B cell (primary cell): ENCODE measurements at regions not wholly inside any gene's neighbourhood (a gene's known extent, or its start where the extent isn't known, plus 50 kb on each side); places are given as distances from the start of the nearest gene placed in this dataset.
"Not testable (repeated sequence)": the region's sequence is repeated elsewhere in the genome, so short reads cannot be mapped to it uniquely, and the experiment has no call there.

Source experiments
- EZH2 ChIP-seq: IDR thresholded peaks from 2 replicates; pipeline ENCODE4 v1.6.1; 2012; ENCODE audit warnings: borderline replicate concordance, low read depth, mild to moderate bottlenecking, moderate library complexity, low read length; ENCODE audit not compliant: insufficient read depth, poor library complexity, severe bottlenecking
- TF ChIP-seq, protein P1 (sequence below): fragments of 200-600 bp; IDR thresholded peaks from one replicate; pipeline ENCODE4 v1.8.0; 2022; ENCODE audit warnings: antibody characterized with exemption, mild to moderate bottlenecking

DNA sequence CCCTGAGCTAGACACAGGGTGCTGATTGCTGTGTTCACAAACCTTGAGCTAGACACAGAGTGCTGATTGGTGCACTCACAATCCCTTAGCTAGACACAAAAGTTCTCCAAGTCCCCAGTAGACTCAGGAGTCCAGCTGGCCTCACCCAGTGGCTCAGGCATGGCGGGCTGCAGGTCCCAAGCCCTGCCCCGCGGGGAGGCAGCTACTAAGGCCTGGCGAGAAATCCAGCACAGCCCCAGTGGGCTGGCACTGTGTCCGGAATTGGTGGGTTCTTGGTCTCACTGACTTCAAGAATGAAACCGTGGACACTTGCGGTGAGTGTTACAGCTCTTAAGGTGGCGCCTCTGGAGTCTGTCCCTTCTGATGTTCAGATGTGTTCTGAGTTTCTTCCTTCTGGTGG, 741.2 kb downstream of the SOCS6 start:
- TF ChIP-seq, protein P1, sequence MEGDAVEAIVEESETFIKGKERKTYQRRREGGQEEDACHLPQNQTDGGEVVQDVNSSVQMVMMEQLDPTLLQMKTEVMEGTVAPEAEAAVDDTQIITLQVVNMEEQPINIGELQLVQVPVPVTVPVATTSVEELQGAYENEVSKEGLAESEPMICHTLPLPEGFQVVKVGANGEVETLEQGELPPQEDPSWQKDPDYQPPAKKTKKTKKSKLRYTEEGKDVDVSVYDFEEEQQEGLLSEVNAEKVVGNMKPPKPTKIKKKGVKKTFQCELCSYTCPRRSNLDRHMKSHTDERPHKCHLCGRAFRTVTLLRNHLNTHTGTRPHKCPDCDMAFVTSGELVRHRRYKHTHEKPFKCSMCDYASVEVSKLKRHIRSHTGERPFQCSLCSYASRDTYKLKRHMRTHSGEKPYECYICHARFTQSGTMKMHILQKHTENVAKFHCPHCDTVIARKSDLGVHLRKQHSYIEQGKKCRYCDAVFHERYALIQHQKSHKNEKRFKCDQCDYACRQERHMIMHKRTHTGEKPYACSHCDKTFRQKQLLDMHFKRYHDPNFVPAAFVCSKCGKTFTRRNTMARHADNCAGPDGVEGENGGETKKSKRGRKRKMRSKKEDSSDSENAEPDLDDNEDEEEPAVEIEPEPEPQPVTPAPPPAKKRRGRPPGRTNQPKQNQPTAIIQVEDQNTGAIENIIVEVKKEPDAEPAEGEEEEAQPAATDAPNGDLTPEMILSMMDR = not testable (repeated sequence)
- not testable (repeated sequence) for TF ChIP-seq EZH2
